GM21825 (cell line): ENCODE measurements at regions not wholly inside any gene's neighbourhood (a gene's known extent, or its start where the extent isn't known, plus 50 kb on each side); places are given as distances from the start of the nearest gene placed in this dataset.

Source experiments
- ATAC-seq: cut with Tn5 transposase; IDR thresholded peaks from one replicate; pipeline ENCODE4 v1.9.1; 2021; ENCODE audit warnings: mild to moderate bottlenecking, moderate library complexity; ENCODE audit not compliant: unreplicated experiment

- ATAC-seq: no peak
Observed at GRCh38 chr2:221270806-221271205, 301.3 kb downstream of the EPHA4 start.

GRCh38 chr2:221272729-221273128, 299.4 kb downstream of the EPHA4 start:
- no peak for ATAC-seq

- no peak for ATAC-seq
Observed at GRCh38 chr2:221276033-221276432, 296.1 kb downstream of the EPHA4 start.

GRCh38 chr2:221276601-221277000, 295.5 kb downstream of the EPHA4 start:
- no peak for ATAC-seq

GRCh38 chr2:221282386-221282785, 289.7 kb downstream of the EPHA4 start:
- ATAC-seq: no peak

GRCh38 chr2:221283896-221284545, 288.1 kb downstream of the EPHA4 start:
- no peak for ATAC-seq

GRCh38 chr2:221285148-221285547, 287.0 kb downstream of the EPHA4 start:
- no peak for ATAC-seq

GRCh38 chr2:221286406-221286805, 285.7 kb downstream of the EPHA4 start:
- ATAC-seq: no peak

- ATAC-seq: no peak
Observed at GRCh38 chr2:221289389-221289788, 282.7 kb downstream of the EPHA4 start.

- ATAC-seq: no peak
Observed at GRCh38 chr2:221289846-221290245, 282.3 kb downstream of the EPHA4 start.

- ATAC-seq: no peak
Observed at GRCh38 chr2:221293949-221294742, 278.0 kb downstream of the EPHA4 start.

GRCh38 chr2:221304916-221305315, 267.2 kb downstream of the EPHA4 start:
- ATAC-seq: no peak

- ATAC-seq: no peak
Observed at GRCh38 chr2:221308507-221309066, 263.5 kb downstream of the EPHA4 start.

GRCh38 chr2:221309892-221310583, 262.1 kb downstream of the EPHA4 start:
- no peak for ATAC-seq

- no peak for ATAC-seq
Observed at GRCh38 chr2:221310730-221311129, 261.4 kb downstream of the EPHA4 start.

GRCh38 chr2:221312634-221313033, 259.5 kb downstream of the EPHA4 start:
- no peak for ATAC-seq

GRCh38 chr2:221314786-221315185, 257.3 kb downstream of the EPHA4 start:
- no peak for ATAC-seq

- ATAC-seq: no peak
Observed at GRCh38 chr2:221318376-221319130, 253.6 kb downstream of the EPHA4 start.

GRCh38 chr2:221322741-221323140, 249.4 kb downstream of the EPHA4 start:
- ATAC-seq: no peak

- ATAC-seq: no peak
Observed at GRCh38 chr2:221323513-221323912, 248.6 kb downstream of the EPHA4 start.

GRCh38 chr2:221330436-221330835, 241.7 kb downstream of the EPHA4 start:
- no peak for ATAC-seq
